Stomach (tissue), 8 donors: ENCODE measurements at regions not wholly inside any gene's neighbourhood (a gene's known extent, or its start where the extent isn't known, plus 50 kb on each side); places are given as distances from the start of the nearest gene placed in this dataset.

Experiments used
- DNase-seq, 2 donors: peaks; one replicate each; pipeline versions ENCODE4 v3.0.0 to v3.0.0-alpha.2; 2013 to 2019
- H3K27ac ChIP-seq, 5 donors: fragments of 200-600 bp in 4 of 5; sonication (generic) in 4 of 5; one replicate each; pipeline ENCODE4 v1.5.1; 2013 to 2019; ENCODE audit warnings: mild to moderate bottlenecking in 1 of 5, moderate library complexity in 1 of 5
- H3K27me3 ChIP-seq, 3 donors: fragments of 200-600 bp; sonication (generic); one replicate each; pipeline ENCODE4 v1.5.1; 2017 to 2019; ENCODE audit warnings: mixed run types in 1 of 3
- H3K36me3 ChIP-seq, 4 donors: fragments of 200-600 bp; sonication (generic); 1 replicate in 3 of 4; 2 replicates in 1 of 4; pipeline ENCODE4 v1.5.1; 2016 to 2019
- H3K4me1 ChIP-seq, 4 donors: fragments of 200-600 bp; sonication (generic); one replicate each; pipeline ENCODE4 v1.5.1; 2016 to 2019
- H3K4me3 ChIP-seq, 4 donors: fragments of 200-600 bp; sonication (generic) in 3 of 4; one replicate each; pipeline ENCODE4 v1.5.1; 2016 to 2019; ENCODE audit warnings: mild to moderate bottlenecking in 1 of 4
- H3K9me3 ChIP-seq, 4 donors: fragments of 200-600 bp; sonication (generic); one replicate each; pipeline ENCODE4 v1.5.1; 2016 to 2019
- CTCF ChIP-seq, 7 experiments: fragments of 450-650 bp in 4 of 7; fragments of 200-600 bp in 3 of 7; sonication (generic) in 3 of 7; IDR thresholded peaks; one replicate each; pipeline ENCODE4 v1.5.1; 2016 to 2019; ENCODE audit warnings: antibody characterized with exemption in 7 of 7, control low read depth in 2 of 7, mild to moderate bottlenecking in 1 of 7
- EP300 ChIP-seq: sonication (generic); formaldehyde crosslinking; IDR thresholded peaks from one replicate; pipeline ENCODE4 v1.6.1; 2017; ENCODE audit warnings: antibody characterized with exemption
- POLR2A ChIP-seq, 4 donors: fragments of 450-650 bp; IDR thresholded peaks; one replicate each; pipeline ENCODE4 v1.6.1; 2016; ENCODE audit warnings: antibody characterized with exemption in 4 of 4, control low read depth in 2 of 4, mild to moderate bottlenecking in 1 of 4, moderate library complexity in 1 of 4
- POLR2AphosphoS5 ChIP-seq, 3 donors: sonication (generic); formaldehyde crosslinking; IDR thresholded peaks; one replicate each; pipeline ENCODE4 v1.6.1; 2016; ENCODE audit warnings: antibody characterized with exemption in 3 of 3
- WGBS, 5 donors: extraction: QIAGEN DNeasy Blood & Tissue Kit in 3 of 5; methylation state at CpG; one replicate each; pipeline versions ENCODE4 v1.1.5 to v1.1.7; 2013 to 2018; 5-methylcytosine and 5-hydroxymethylcytosine counted together
- intact Hi-C: fragments of 100-400 bp; cut with DNase I; formaldehyde crosslinking; loops from one replicate; pipeline ENCODE4 v1.15.1; 2023; ENCODE audit warnings: low total_unique reads
- donor health status: healthy with polysubstance abuse.
- donor health status: Bipolar disorder and iron deficiency.
- donor health status: healthy.

- Histone ChIP-seq H3K9me3 (peaks cover 0 to 4% (median 4%) of the 10 kb centered on the region in 4 donors), H3K36me3 (no peaks in the 10 kb centered on the region), H3K27ac (no peak overlapping the region), H3K27me3 (peaks cover 0 to 5% (median 0%) of the 10 kb centered on the region in 3 donors), H3K4me1 (no peaks in the 10 kb centered on the region), H3K4me3 (no peak overlapping the region)
- intact Hi-C loops, result no loop called here
- 13 to 32% (median 18%) methylated on average over 2 of the region's 2 CpGs for WGBS, 5 donors
- no peak for DNase-seq
- no peak for TF ChIP-seq CTCF (IDR thresholded peaks at IDR 0.05)
- no peak for TF ChIP-seq POLR2AphosphoS5 (IDR thresholded peaks at IDR 0.05)
- TF ChIP-seq EP300, result no peak
These were observed 571.0 kb upstream of the EEF2KMT start for GRCh38 chr16:5668553-5668952.

GRCh38 chr16:5665834-5666233 lies 568.2 kb upstream of the EEF2KMT start:
- Histone ChIP-seq H3K27me3 (no peaks in the 10 kb centered on the region), H3K4me3 (no peak overlapping the region), H3K36me3 (no peaks in the 10 kb centered on the region), H3K9me3 (peaks cover 0 to 6% (median 4%) of the 10 kb centered on the region in 4 donors), H3K4me1 (no peaks in the 10 kb centered on the region), H3K27ac (no peak overlapping the region)
- 67 to 76% (median 69%) methylated on average over 11 of the region's 11 CpGs for WGBS, 5 donors
- DNase-seq, result no peak
- TF ChIP-seq CTCF (IDR thresholded peaks at IDR 0.05), result no peak
- no peak for TF ChIP-seq POLR2AphosphoS5 (IDR thresholded peaks at IDR 0.05)
- no peak for TF ChIP-seq POLR2A (IDR thresholded peaks at IDR 0.05)
- TF ChIP-seq EP300, result no peak
- intact Hi-C loops, result no loop called here

GRCh38 chr16:5653789-5654188 lies 556.2 kb upstream of the EEF2KMT start:
- no peak for TF ChIP-seq CTCF (IDR thresholded peaks at IDR 0.05)
- TF ChIP-seq EP300, result no peak
- no peak for TF ChIP-seq POLR2AphosphoS5 (IDR thresholded peaks at IDR 0.05)
- no peak for TF ChIP-seq POLR2A (IDR thresholded peaks at IDR 0.05)
- Histone ChIP-seq H3K4me1 (no peaks in the 10 kb centered on the region), H3K4me3 (no peak overlapping the region), H3K27me3 (peaks cover 0 to 18% (median 0%) of the 10 kb centered on the region in 3 donors), H3K27ac (no peak overlapping the region), H3K36me3 (no peaks in the 10 kb centered on the region), H3K9me3 (peaks cover 0 to 8% (median 0%) of the 10 kb centered on the region in 4 donors)
- intact Hi-C loops, result no loop called here
- 48 to 64% (median 55%) methylated on average over 11 of the region's 11 CpGs for WGBS, 5 donors
- DNase-seq, result no peak

GRCh38 chr16:5653041-5653440 lies 555.4 kb upstream of the EEF2KMT start:
- no peaks in the 10 kb centered on the region for H3K4me1 ChIP-seq
- peaks cover 0 to 3% (median 0%) of the 10 kb centered on the region in 4 donors for H3K9me3 ChIP-seq
- no peak for DNase-seq
- H3K27ac ChIP-seq, result no peak overlapping the region
- intact Hi-C loops, result no loop called here
- TF ChIP-seq POLR2A (IDR thresholded peaks at IDR 0.05) (no peak), POLR2AphosphoS5 (IDR thresholded peaks at IDR 0.05) (no peak), EP300 (no peak), CTCF (IDR thresholded peaks at IDR 0.05) (no peak)
- no peak overlapping the region for H3K4me3 ChIP-seq
- H3K36me3 ChIP-seq, result no peaks in the 10 kb centered on the region
- peaks cover 0 to 24% (median 0%) of the 10 kb centered on the region in 3 donors for H3K27me3 ChIP-seq
- 86 to 93% (median 90%) methylated on average over 10 of the region's 10 CpGs for WGBS, 5 donors
